Dermis blood vessel endothelial cell (primary cell): ENCODE measurements at regions not wholly inside any gene's neighbourhood (a gene's known extent, or its start where the extent isn't known, plus 50 kb on each side); places are given as distances from the start of the nearest gene placed in this dataset.

Experiments used
- DNase-seq: peaks from one replicate; pipeline ENCODE4 v3.0.0; 2010

DNA sequence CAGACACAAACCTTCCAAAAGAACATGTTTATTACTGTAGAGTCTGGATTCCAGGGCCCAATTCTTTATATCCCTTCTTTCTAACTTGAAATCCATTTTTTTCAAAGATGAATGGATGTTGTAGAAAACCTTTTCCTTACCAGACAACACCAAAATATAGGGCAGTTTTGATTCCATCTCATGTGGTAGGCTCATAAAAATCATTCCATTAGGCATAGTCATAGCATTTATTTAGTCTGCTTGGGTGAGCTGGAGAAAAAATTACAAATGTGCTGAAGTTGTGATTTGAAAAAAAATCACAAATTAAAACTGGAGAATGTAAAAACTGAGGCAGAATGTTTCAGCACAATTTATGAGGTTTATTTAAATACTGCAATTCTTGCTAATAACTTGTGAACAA is 199.3 kb upstream of the TBC1D5 start:
- DNase-seq, result no peak

DNA sequence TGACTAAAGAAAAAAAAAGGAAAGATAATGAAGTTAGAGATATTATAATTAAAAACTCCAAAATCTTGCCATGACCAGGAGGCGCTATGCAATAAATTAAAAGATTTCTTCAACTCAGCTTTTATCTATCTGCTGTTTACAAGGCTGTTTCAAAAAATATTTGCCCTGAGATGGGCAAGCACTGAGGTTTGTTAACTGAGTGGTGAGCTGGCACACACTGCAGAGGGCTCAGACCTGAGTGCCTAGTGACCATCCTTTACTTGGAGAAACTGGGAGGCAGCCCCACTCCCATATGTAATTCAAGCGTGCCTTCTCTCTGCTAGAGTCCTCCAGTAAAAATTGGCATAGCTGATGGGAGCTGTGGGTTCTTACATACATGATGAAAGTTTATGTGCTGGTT is 198.7 kb upstream of the TBC1D5 start:
- DNase-seq, result no peak

DNA sequence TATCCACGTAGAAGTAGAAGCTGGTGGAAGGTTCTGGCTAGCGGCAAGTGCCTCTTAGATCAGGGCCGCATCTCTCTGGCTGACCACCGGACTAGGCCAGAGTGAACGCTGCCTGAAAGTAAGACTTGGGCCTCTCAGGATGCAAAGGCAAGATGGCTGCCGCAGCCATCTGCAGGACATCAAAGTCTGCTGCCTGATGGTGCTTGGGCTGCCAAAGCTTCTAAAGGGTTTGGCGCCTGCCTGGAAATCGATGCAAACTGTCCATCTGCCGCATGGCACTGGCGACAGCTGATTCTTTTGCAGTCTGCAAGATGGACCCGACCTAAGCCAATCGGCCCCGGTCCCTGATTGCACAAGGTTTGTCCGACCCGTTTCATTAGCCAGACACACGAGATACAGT is 196.7 kb upstream of the TBC1D5 start:
- DNase-seq, result no peak

DNA sequence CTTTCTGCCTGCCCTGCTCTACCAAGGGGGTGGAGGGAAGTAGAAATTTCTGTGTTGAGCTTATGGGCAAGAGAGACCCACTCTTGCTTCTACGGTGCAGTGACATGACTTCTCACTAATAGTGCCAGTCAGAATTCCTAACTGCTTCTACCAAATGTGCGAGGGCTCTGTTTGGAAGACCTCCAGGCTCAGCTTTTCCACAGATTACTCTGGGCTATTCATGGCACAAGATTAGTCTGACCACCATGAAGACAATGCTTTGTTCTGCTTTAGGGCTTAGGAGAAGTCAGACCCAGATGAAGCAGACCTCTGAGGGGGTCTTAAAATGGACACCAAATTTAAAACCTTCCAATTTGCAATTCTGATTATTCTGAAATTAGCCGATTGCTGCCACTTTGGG is 195.9 kb upstream of the TBC1D5 start:
- DNase-seq, result no peak

GRCh38 chr3:17936736-17937480 is 194.5 kb upstream of the TBC1D5 start:
- no peak for DNase-seq

DNA sequence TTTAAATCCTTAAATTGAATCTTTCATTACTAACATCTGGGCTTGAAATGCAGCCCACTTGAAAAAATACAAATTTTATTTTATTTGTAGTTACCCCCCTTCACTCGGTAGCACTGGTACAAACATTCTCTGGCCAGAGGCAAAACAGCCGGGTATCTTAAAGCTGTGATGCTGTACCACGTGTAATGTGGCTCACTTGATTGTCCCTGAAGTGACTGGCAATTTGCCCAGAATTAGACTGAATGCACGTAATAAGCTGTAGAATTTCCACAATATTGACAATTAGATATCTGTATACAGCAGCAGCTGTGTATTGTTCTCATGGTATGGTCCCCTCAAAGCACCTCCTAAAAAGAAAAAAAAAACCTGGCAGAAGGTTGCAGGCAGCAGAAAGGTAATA is 192.8 kb upstream of the TBC1D5 start:
- DNase-seq, result peak; percentile 20

DNA sequence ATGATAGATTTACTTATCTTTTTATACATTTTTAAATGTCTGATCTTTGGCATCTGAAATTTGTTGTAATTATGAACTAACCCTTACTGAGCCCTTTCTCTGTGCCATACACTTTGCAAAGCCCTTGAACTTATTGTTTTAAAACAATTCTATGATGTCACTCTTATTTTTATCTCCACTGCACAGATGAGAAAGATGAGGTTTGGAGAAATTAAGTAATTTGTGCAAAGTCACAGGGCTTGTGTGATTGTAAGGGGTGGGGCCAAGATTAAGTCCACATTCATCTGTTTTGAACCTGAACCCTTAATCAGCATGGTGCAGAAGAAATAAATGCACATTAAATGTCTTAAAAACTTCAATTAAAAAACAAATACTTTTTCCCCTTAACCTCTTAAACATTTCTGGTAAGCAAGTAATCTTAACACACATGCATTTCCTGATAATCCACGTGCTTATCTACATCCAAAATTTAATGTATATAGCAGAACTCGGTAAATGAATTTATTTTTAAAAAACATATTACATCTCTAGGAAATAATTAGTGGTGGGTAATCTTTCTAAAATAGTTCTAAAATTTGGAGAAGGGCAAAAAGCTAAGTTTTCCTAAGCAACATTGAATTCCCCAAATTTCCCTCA is 189.8 kb upstream of the TBC1D5 start:
- DNase-seq, result no peak

DNA sequence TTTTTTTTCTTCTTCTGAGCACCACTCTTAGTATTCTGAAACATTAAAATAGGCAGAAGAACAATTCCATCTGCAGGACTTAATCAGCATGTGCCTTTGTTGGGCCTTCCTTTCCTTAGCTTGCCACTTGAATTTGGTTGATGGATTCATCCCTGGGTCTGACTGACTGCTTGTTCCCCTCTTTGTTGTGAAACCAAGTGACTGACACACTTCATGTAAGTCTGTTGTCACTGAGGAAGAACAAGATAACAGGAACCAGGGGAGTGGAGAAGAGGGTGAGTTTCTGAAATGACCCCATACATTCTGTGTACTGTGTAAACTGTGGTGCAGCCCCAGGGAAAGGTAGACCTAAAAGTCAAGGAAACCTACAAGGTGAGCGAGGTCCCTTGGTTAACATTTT is 188.7 kb upstream of the TBC1D5 start:
- DNase-seq, result no peak

DNA sequence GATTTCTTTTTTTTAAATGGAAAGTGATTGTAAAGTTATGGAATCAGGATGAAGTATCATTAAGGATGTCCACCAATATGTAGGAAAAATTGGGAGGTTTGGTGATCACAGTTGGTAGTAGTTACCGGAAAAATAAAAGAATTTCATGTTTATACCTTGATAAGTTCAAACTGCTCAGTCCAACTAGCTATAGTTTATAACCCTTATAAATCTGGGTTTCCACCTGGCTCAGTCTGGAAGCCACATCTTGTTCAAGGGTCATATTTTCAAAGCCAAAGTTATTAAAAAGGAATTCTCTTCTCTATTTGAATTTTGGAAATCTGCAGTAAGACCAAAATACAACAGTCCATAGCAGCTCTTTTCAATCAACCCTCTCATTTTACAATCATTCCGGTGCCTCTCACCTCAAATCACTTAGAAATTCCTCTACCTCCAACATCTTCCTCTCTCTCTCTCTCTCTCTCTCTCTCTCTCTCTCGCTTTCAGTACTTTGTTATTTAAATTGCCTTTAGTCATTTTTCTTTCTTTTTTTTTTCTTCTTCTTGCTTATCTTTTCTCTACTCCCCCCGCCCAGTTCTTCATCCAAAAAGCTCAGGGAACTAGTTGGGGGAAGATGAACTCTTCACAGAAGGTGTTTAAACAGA is 186.2 kb upstream of the TBC1D5 start:
- DNase-seq, result no peak

GRCh38 chr3:17927036-17927435 is 184.6 kb upstream of the TBC1D5 start:
- no peak for DNase-seq

GRCh38 chr3:17915341-17915740 is 172.9 kb upstream of the TBC1D5 start:
- no peak for DNase-seq

DNA sequence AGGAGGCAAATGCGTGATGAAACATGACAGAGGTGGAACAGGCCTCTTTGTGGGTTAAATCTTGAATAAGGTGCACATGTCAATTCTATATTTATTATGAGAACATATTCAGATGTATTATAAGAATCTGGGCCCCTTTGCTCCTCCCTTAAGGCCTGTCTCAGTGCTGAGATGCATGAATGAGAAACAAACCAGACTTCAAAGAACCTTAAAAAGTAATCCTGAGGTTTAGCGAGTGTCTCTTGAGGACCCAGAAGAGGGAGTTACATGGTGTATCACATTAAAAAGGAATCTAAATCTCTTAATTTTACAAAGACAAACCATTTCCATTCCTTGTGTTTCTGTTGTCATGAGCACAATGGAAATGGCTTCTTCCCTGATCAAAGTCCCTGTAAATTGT is 170.9 kb upstream of the TBC1D5 start:
- DNase-seq, result no peak

DNA sequence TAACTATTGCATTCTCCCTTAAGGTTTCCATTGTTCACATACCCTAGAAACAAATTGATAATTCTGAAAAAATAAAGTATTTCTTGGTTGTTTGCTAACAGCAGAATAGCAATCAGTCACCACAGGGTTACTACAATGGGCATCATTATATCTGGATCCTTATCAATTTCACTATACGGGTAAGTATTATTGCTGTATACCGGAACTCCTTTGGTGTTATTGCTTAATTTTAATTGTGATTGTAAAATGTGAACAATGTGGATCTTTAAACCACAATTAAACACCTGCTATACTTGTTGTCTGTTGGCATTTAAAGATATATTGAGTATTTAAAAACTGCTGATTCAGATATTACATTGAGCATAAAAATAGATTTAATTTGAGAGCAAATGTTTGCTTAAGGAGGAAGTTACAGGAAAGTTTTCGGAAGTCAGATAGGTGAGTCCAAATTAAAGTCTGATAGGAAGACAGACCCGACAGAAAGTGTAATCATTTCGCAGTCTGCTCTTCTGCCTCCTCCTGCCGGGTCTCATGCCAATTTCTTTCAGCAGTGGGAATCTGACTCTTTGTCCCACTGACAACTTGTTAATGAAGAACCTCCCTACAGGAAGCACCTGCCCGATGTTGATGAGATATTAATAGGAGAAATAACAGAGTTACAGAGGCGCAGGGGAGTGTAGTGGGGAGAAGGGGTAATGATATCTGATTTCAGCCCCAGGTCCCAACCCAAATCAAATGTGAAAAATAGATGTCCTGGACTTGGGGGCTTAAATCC is 169.7 kb upstream of the TBC1D5 start:
- DNase-seq, result no peak

DNA sequence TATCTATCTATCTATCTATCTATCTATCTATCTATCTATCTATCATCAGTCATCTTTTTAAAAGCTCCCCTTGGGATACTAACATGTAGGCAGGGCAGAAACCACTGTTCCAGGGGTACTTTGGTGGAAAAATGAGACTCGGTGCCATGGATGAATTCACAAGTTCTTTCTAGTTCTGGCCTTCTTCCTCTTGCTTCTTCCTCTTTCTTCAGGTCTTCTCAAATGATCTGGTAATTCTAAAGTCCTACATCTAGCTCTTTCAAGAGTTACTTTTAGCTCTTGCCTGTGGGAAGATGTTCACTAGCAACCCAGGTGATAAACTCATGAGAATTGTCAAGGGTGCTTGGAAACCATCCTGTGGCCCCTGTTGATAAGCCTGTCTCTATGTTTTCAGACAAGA is 168.5 kb upstream of the TBC1D5 start:
- DNase-seq, result no peak

GRCh38 chr3:17909714-17910113 is 167.3 kb upstream of the TBC1D5 start:
- DNase-seq, result no peak

GRCh38 chr3:17908399-17909191 is 166.2 kb upstream of the TBC1D5 start:
- no peak for DNase-seq

DNA sequence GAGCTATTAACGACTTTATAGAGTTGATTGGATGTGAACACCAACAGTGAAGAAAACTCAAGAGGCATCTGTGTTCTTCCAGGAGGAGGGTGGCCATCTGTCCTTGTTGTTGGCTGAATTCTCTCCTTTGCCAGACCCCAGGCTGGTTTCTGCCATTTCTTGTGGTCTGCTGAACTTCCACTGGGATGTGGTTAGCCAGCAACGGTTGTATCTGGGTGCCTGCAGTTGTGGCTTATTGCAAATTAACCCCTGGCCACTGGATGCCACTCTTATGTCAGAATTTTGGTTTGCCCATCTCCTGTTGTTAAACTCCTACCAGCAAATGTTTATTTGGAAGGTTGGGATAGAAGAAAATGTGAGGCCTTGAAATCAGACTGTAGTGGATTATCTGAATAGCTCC is 163.6 kb upstream of the TBC1D5 start:
- no peak for DNase-seq

DNA sequence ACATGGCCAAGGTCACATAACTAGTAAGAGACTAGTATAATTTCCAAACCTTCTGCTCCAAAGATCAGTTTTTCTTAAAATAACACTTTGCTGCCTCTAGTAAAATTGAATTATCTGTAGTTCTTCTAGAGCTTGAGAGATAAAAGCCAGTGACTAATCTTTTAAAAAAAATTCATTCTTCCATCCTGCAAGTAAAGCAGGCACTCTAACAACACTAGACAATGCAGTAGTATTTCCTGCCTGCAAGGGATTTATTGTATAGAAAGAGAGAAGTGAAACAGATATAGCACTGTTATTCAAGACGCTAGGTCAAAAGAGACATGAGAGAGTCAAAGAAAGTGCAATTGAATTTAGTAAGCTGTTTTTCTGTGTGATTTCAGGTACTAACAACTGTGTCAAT is 159.5 kb upstream of the TBC1D5 start:
- DNase-seq, result no peak

GRCh38 chr3:17894434-17895060 is 152.1 kb upstream of the TBC1D5 start:
- no peak for DNase-seq

DNA sequence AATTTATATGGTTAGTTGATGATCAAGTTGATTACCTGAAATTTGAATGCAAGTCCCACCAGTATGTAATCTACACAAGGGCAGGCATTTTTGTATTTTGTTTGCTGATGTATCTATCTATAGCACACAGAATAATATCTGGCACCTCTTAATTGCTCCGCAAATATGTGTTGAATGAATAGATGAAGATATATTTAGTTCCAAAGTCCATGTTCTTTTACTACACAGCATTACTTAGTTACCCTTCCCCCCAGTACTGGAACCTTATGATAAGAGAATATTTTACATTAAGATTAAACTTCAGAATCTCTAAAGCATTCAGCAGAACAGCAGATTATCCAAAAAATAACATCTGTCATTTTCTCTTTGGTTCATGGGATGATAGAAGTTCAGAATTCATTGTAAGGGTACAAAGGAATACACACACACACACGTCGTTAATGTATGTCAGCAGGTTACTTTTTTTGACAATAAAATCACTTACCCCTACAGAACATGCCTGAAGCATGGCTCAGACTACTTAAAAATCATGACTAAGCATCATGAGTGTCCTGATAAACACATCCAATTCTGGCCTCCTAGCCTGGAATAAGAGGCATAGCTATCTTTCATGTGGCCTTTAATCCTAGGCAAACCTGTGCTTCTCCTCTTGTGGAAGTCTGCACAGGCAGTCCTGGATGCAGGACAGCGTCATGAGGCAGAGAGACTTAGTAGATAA is 148.9 kb upstream of the TBC1D5 start:
- DNase-seq, result no peak

GRCh38 chr3:17885986-17886385 is 143.6 kb upstream of the TBC1D5 start:
- no peak for DNase-seq
